ENCODE measurements at regions not wholly inside any gene's neighbourhood (a gene's known extent, or its start where the extent isn't known, plus 50 kb on each side); places are given as distances from the start of the nearest gene placed in this dataset.

GRCh38 chr5:128749136-128749898, 211.3 kb upstream of the FBN2 start:
- DNase-seq = no peak

GRCh38 chr5:128750155-128750554, 212.1 kb upstream of the FBN2 start:
- DNase-seq = no peak

- DNase-seq = no peak
These were observed 207.9 kb upstream of the SLC27A6 start for GRCh38 chr5:128757196-128757959.

- DNase-seq = no peak
These were observed 202.5 kb upstream of the SLC27A6 start for GRCh38 chr5:128762661-128763306.

GRCh38 chr5:128763321-128763720, 202.0 kb upstream of the SLC27A6 start:
- DNase-seq = no peak

- DNase-seq = no peak
These were observed 200.5 kb upstream of the SLC27A6 start for GRCh38 chr5:128764601-128765310.

GRCh38 chr5:128765448-128766061, 199.7 kb upstream of the SLC27A6 start:
- no peak for DNase-seq

- no peak for DNase-seq
These were observed 198.9 kb upstream of the SLC27A6 start for GRCh38 chr5:128766406-128766805.

GRCh38 chr5:128770907-128771306, 194.4 kb upstream of the SLC27A6 start:
- no peak for DNase-seq

GRCh38 chr5:128772356-128772755, 192.9 kb upstream of the SLC27A6 start:
- DNase-seq = no peak

GRCh38 chr5:128773378-128773777, 191.9 kb upstream of the SLC27A6 start:
- DNase-seq = no peak

- no peak for DNase-seq
These were observed 190.7 kb upstream of the SLC27A6 start for GRCh38 chr5:128774605-128775004.

- no peak for DNase-seq
These were observed 189.7 kb upstream of the SLC27A6 start for GRCh38 chr5:128775558-128775957.

- DNase-seq = no peak
These were observed 188.2 kb upstream of the SLC27A6 start for GRCh38 chr5:128777052-128777451.

- no peak for DNase-seq
These were observed 186.8 kb upstream of the SLC27A6 start for GRCh38 chr5:128778474-128778873.

- DNase-seq = no peak
These were observed 182.8 kb upstream of the SLC27A6 start for GRCh38 chr5:128782446-128782845.

- DNase-seq = no peak
These were observed 180.6 kb upstream of the SLC27A6 start for GRCh38 chr5:128784726-128785125.

- no peak for DNase-seq
These were observed 174.0 kb upstream of the SLC27A6 start for GRCh38 chr5:128791312-128791711.

GRCh38 chr5:128796506-128796905, 168.8 kb upstream of the SLC27A6 start:
- DNase-seq = no peak

GRCh38 chr5:128798871-128799270, 166.4 kb upstream of the SLC27A6 start:
- DNase-seq = no peak

GRCh38 chr5:128799945-128800344, 165.3 kb upstream of the SLC27A6 start:
- DNase-seq = no peak

GRCh38 chr5:128800377-128800776, 164.9 kb upstream of the SLC27A6 start:
- no peak for DNase-seq

Measured in NCI-H1417 treated with DMSO at 0.1 percent for 48 hours (cell line).